Activated T-helper 2 cell treated with anti-CD3 and anti-CD28 coated beads, Interferon-gamma antibody, Interleukin-2, Interleukin-4, amounts not matched to agents 10 μg/mL and 5 μg/mL and 100 μg/mL, durations not matched to agents 14 hours and 24 hours and 36 hours (primary cell): ENCODE measurements at regions not wholly inside any gene's neighbourhood (a gene's known extent, or its start where the extent isn't known, plus 50 kb on each side); places are given as distances from the start of the nearest gene placed in this dataset.
"Not testable (repeated sequence)": the region's sequence is repeated elsewhere in the genome, so short reads cannot be mapped to it uniquely, and the experiment has no call there.

Experiments
- DNase-seq: peaks from one replicate; pipeline ENCODE4 v3.0.0; 2021; ENCODE audit warnings: low spot score
- H3K27ac Mint-ChIP-seq: one replicate; pipeline ENCODE4 v1.8.0; 2021; ENCODE audit warnings: mixed read lengths
- H3K27me3 Mint-ChIP-seq: one replicate; pipeline ENCODE4 v1.8.0; 2021; ENCODE audit warnings: low read depth, mixed read lengths
- H3K36me3 Mint-ChIP-seq: one replicate; pipeline ENCODE4 v1.8.0; 2021; ENCODE audit warnings: low read depth, mixed read lengths
- H3K4me1 Mint-ChIP-seq: one replicate; pipeline ENCODE4 v1.8.0; 2021; ENCODE audit warnings: low read depth, mixed read lengths
- H3K4me3 Mint-ChIP-seq: one replicate; pipeline ENCODE4 v1.8.0; 2021; ENCODE audit warnings: low read depth, mild to moderate bottlenecking, moderate library complexity, mixed read lengths
- H3K9me3 Mint-ChIP-seq: one replicate; pipeline ENCODE4 v1.8.0; 2021; ENCODE audit warnings: mixed read lengths
- intact Hi-C: fragments of 100-400 bp; cut with micrococcal nuclease; formaldehyde crosslinking; loops from one replicate; pipeline ENCODE4 v1.15.1; 2023

- Mint-ChIP-seq H3K9me3 (no peaks in the 10 kb centered on the region), H3K4me1 (peaks cover 15% of the 10 kb centered on the region), H3K27me3 (no peaks in the 10 kb centered on the region), H3K36me3 (peaks cover 32% of the 10 kb centered on the region), H3K27ac (no peak overlapping the region), H3K4me3 (no peak overlapping the region)
- intact Hi-C loops, result no loop called here
- DNase-seq, result no peak
These were observed 135.8 kb downstream of the HAUS1 start for GRCh38 chr18:46239998-46240397.

- not testable (repeated sequence) for H3K27me3 Mint-ChIP-seq
These were observed 137.2 kb downstream of the HAUS1 start for GRCh38 chr18:46241393-46241792.

GRCh38 chr18:46242183-46242582 is 138.0 kb downstream of the HAUS1 start:
- Mint-ChIP-seq H3K36me3 (peaks cover 22% of the 10 kb centered on the region), H3K27me3 (no peaks in the 10 kb centered on the region), H3K9me3 (no peaks in the 10 kb centered on the region), H3K27ac (no peak overlapping the region), H3K4me3 (no peak overlapping the region), H3K4me1 (peaks cover 16% of the 10 kb centered on the region)
- intact Hi-C loops, result no loop called here
- no peak for DNase-seq

More at GRCh38 chr18:46241393-46241792, 137.2 kb downstream of the HAUS1 start:
- H3K4me3 Mint-ChIP-seq, H3K27ac Mint-ChIP-seq, H3K9me3 Mint-ChIP-seq, DNase-seq, intact Hi-C loops: not testable (repeated sequence)
- Mint-ChIP-seq H3K36me3 (peaks cover 25% of the 10 kb centered on the region), H3K4me1 (peaks cover 16% of the 10 kb centered on the region)

GRCh38 chr18:46243095-46243494 is 138.9 kb downstream of the HAUS1 start:
- no peak overlapping the region for H3K4me3 Mint-ChIP-seq
- no peaks in the 10 kb centered on the region for H3K27me3 Mint-ChIP-seq
- peaks cover 22% of the 10 kb centered on the region for H3K36me3 Mint-ChIP-seq
- H3K9me3 Mint-ChIP-seq, result no peaks in the 10 kb centered on the region
- H3K4me1 Mint-ChIP-seq, result peaks cover 19% of the 10 kb centered on the region
- H3K27ac Mint-ChIP-seq, result no peak overlapping the region
- DNase-seq, result no peak
- intact Hi-C loops, result no loop called here

- Mint-ChIP-seq H3K27me3 (no peaks in the 10 kb centered on the region), H3K4me3 (no peak overlapping the region), H3K9me3 (no peaks in the 10 kb centered on the region), H3K4me1 (peaks cover 23% of the 10 kb centered on the region), H3K27ac (no peak overlapping the region), H3K36me3 (peaks cover 25% of the 10 kb centered on the region)
- intact Hi-C loops, result no loop called here
- DNase-seq, result no peak
These were observed 139.5 kb downstream of the HAUS1 start for GRCh38 chr18:46243673-46244072.

- no peaks in the 10 kb centered on the region for H3K9me3 Mint-ChIP-seq
- intact Hi-C loops, result no loop called here
- no peak overlapping the region for H3K4me3 Mint-ChIP-seq
- peaks cover 37% of the 10 kb centered on the region for H3K36me3 Mint-ChIP-seq
- no peak overlapping the region for H3K27ac Mint-ChIP-seq
- peaks cover 43% of the 10 kb centered on the region for H3K4me1 Mint-ChIP-seq
- DNase-seq, result no peak
- H3K27me3 Mint-ChIP-seq, result no peaks in the 10 kb centered on the region
These were observed 141.9 kb downstream of the HAUS1 start for GRCh38 chr18:46246101-46246500.

- no peak for DNase-seq
- H3K4me1 Mint-ChIP-seq, result peaks cover 49% of the 10 kb centered on the region
- H3K9me3 Mint-ChIP-seq, result no peaks in the 10 kb centered on the region
- no peak overlapping the region for H3K4me3 Mint-ChIP-seq
- H3K36me3 Mint-ChIP-seq, result peaks cover 41% of the 10 kb centered on the region
- no peaks in the 10 kb centered on the region for H3K27me3 Mint-ChIP-seq
- intact Hi-C loops, result no loop called here
- peak overlapping the region; percentile 62 for H3K27ac Mint-ChIP-seq
These were observed 143.8 kb downstream of the HAUS1 start for GRCh38 chr18:46247942-46248341.

GRCh38 chr18:46250084-46250811 is 146.1 kb downstream of the HAUS1 start:
- Mint-ChIP-seq H3K4me1 (peaks cover 55% of the 10 kb centered on the region), H3K9me3 (no peaks in the 10 kb centered on the region), H3K27ac (peak overlapping the region; percentile 79), H3K36me3 (peaks cover 57% of the 10 kb centered on the region), H3K4me3 (peak overlapping the region; percentile 14), H3K27me3 (no peaks in the 10 kb centered on the region)
- intact Hi-C loops, result loop anchor here (1.0 to 10.0 kb wide), 6 partner anchors 38 to 585 kb away; no protein-coding TSS in a partner anchor
- DNase-seq, result peak; percentile 67

GRCh38 chr18:46250812-46251173 is 146.6 kb downstream of the HAUS1 start:
- peak overlapping the region; percentile 3 for H3K4me3 Mint-ChIP-seq
- H3K36me3 Mint-ChIP-seq, result peaks cover 57% of the 10 kb centered on the region
- H3K4me1 Mint-ChIP-seq, result peaks cover 53% of the 10 kb centered on the region
- H3K9me3 Mint-ChIP-seq, result no peaks in the 10 kb centered on the region
- no peaks in the 10 kb centered on the region for H3K27me3 Mint-ChIP-seq
- intact Hi-C loops, result loop anchor here (1.0 to 10.0 kb wide), 6 partner anchors 38 to 586 kb away; no protein-coding TSS in a partner anchor
- no peak for DNase-seq
- peak overlapping the region; percentile 79 for H3K27ac Mint-ChIP-seq

GRCh38 chr18:46252759-46253158 is 148.6 kb downstream of the HAUS1 start:
- no peak overlapping the region for H3K4me3 Mint-ChIP-seq
- peak overlapping the region; percentile 9 for H3K27ac Mint-ChIP-seq
- peaks cover 57% of the 10 kb centered on the region for H3K4me1 Mint-ChIP-seq
- no peak for DNase-seq
- H3K36me3 Mint-ChIP-seq, result peaks cover 69% of the 10 kb centered on the region
- no peaks in the 10 kb centered on the region for H3K27me3 Mint-ChIP-seq
- no peaks in the 10 kb centered on the region for H3K9me3 Mint-ChIP-seq
- intact Hi-C loops, result loop anchor here (5.0 to 10.0 kb wide), 2 partner anchors 95 to 588 kb away; no protein-coding TSS in a partner anchor

- DNase-seq, result no peak
- Mint-ChIP-seq H3K27me3 (no peaks in the 10 kb centered on the region), H3K4me3 (no peak overlapping the region), H3K4me1 (peaks cover 50% of the 10 kb centered on the region), H3K9me3 (no peaks in the 10 kb centered on the region), H3K36me3 (peaks cover 64% of the 10 kb centered on the region), H3K27ac (peak overlapping the region; percentile 28)
- intact Hi-C loops, result loop anchor here (5.0 to 10.0 kb wide), 2 partner anchors 96 to 589 kb away; no protein-coding TSS in a partner anchor
These were observed 149.3 kb downstream of the HAUS1 start for GRCh38 chr18:46253498-46253897.

- Mint-ChIP-seq H3K4me3 (no peak overlapping the region), H3K9me3 (no peaks in the 10 kb centered on the region), H3K27me3 (no peaks in the 10 kb centered on the region), H3K36me3 (peaks cover 55% of the 10 kb centered on the region), H3K27ac (no peak overlapping the region), H3K4me1 (peaks cover 36% of the 10 kb centered on the region)
- DNase-seq, result no peak
- intact Hi-C loops, result loop anchor here (10.0 kb wide), 1 partner anchor 591 kb away; no protein-coding TSS in a partner anchor
These were observed 151.9 kb downstream of the HAUS1 start for GRCh38 chr18:46256078-46256477.

- Mint-ChIP-seq H3K36me3 (peaks cover 64% of the 10 kb centered on the region), H3K4me1 (peaks cover 42% of the 10 kb centered on the region), H3K9me3 (no peaks in the 10 kb centered on the region), H3K27ac (no peak overlapping the region), H3K27me3 (no peaks in the 10 kb centered on the region), H3K4me3 (no peak overlapping the region)
- intact Hi-C loops, result loop anchor here (10.0 kb wide), 1 partner anchor 593 kb away; no protein-coding TSS in a partner anchor
- no peak for DNase-seq
These were observed 153.2 kb downstream of the HAUS1 start for GRCh38 chr18:46257366-46257765.
